Neural progenitor cell (in vitro differentiated cells): ENCODE measurements at regions not wholly inside any gene's neighbourhood (a gene's known extent, or its start where the extent isn't known, plus 50 kb on each side); places are given as distances from the start of the nearest gene placed in this dataset.

Experiments used
- EZH2 ChIP-seq: fragments of 200-600 bp; sonication (generic); IDR thresholded peaks from 2 replicates; pipeline ENCODE4 v1.6.1; 2017; ENCODE audit warnings: antibody characterized with exemption, mild to moderate bottlenecking, moderate library complexity
- EZH2phosphoT487 ChIP-seq: fragments of 200-600 bp; sonication (generic); IDR thresholded peaks from 2 replicates; pipeline ENCODE4 v1.6.1; 2017; ENCODE audit warnings: antibody characterized with exemption
- TF ChIP-seq, protein P1 (sequence below): fragments of 200-600 bp; sonication (generic); IDR thresholded peaks from 2 replicates; pipeline ENCODE4 v1.5.1; 2017; ENCODE audit warnings: antibody characterized with exemption, mild to moderate bottlenecking

DNA sequence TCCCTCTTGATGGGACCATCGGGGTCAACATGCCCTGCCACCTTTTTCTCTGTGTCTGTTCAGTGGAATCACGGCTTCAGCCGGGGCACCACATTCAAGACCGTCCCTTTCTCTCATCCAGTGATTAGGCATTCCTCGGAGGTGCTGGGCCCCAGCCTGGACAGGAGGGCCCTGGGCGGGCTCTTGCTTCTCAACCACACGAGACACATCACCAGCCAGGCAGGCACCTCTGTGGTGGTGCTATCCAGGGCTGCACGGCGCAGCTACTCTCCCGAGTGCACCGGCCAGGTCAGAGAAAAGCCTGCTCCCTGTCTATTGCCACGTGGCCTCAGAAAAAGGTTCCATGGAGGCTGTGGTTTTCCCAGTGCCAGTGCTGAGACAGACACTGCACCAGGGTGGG lies 255.2 kb upstream of the IRX1 start:
- TF ChIP-seq EZH2 (no peak), EZH2phosphoT487 (no peak)
- TF ChIP-seq, protein P1, sequence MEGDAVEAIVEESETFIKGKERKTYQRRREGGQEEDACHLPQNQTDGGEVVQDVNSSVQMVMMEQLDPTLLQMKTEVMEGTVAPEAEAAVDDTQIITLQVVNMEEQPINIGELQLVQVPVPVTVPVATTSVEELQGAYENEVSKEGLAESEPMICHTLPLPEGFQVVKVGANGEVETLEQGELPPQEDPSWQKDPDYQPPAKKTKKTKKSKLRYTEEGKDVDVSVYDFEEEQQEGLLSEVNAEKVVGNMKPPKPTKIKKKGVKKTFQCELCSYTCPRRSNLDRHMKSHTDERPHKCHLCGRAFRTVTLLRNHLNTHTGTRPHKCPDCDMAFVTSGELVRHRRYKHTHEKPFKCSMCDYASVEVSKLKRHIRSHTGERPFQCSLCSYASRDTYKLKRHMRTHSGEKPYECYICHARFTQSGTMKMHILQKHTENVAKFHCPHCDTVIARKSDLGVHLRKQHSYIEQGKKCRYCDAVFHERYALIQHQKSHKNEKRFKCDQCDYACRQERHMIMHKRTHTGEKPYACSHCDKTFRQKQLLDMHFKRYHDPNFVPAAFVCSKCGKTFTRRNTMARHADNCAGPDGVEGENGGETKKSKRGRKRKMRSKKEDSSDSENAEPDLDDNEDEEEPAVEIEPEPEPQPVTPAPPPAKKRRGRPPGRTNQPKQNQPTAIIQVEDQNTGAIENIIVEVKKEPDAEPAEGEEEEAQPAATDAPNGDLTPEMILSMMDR, result no peak
